Right lobe of liver (tissue), 6 donors: ENCODE measurements at regions not wholly inside any gene's neighbourhood (a gene's known extent, or its start where the extent isn't known, plus 50 kb on each side); places are given as distances from the start of the nearest gene placed in this dataset.

Experiments used
- ATAC-seq, 4 donors: fragments of 200-7000 bp; cut with Tn5 transposase; one replicate each; pipeline ENCODE4 v1.9.1; 2020; ENCODE audit warnings: mild to moderate bottlenecking in 4 of 4, moderate library complexity in 4 of 4
- DNase-seq, 3 donors: peaks; one replicate each; pipeline ENCODE4 v3.0.0-alpha.2; 2020
- H3K27ac ChIP-seq, 3 donors: fragments of 200-600 bp; one replicate each; pipeline ENCODE4 v1.8.0; 2022
- H3K27me3 ChIP-seq, 2 donors: fragments of 200-600 bp; one replicate each; pipeline ENCODE4 v1.8.0; 2022
- H3K36me3 ChIP-seq, 4 donors: fragments of 200-600 bp; sonication (generic) in 1 of 4; one replicate each; pipeline versions ENCODE4 v1.5.1 to v1.8.0; 2017 to 2022; ENCODE audit warnings: control low read depth in 1 of 4
- H3K4me1 ChIP-seq, 4 donors: fragments of 200-600 bp; sonication (generic) in 1 of 4; one replicate each; pipeline versions ENCODE4 v1.5.1 to v1.8.0; 2017 to 2022; ENCODE audit warnings: control low read depth in 1 of 4
- H3K4me3 ChIP-seq, 3 donors: fragments of 200-600 bp; one replicate each; pipeline ENCODE4 v1.8.0; 2022
- H3K9me3 ChIP-seq, 4 donors: fragments of 200-600 bp; sonication (generic) in 1 of 4; one replicate each; pipeline versions ENCODE4 v1.5.1 to v1.8.0; 2017 to 2022; ENCODE audit warnings: control low read depth in 1 of 4
- POLR2A ChIP-seq: fragments of 450-650 bp; IDR thresholded peaks from one replicate; pipeline ENCODE4 v1.6.1; 2017; ENCODE audit warnings: antibody characterized with exemption, mild to moderate bottlenecking
- WGBS: methylation state at CpG from one replicate; pipeline ENCODE4 v1.1.6; 2018; ENCODE audit warnings: low coverage, low lambda C conversion rate; ENCODE audit not compliant: insufficient coverage; ENCODE audit errors: missing lambda C conversion rate; 5-methylcytosine and 5-hydroxymethylcytosine counted together
- intact Hi-C, 2 donors: fragments of 100-400 bp; cut with DNase I; formaldehyde crosslinking; loops; one replicate each; pipeline versions ENCODE4 v1.11.2 to v1.14.1; 2022
- TF ChIP-seq, protein P1 (sequence below), 4 donors: fragments of 200-600 bp in 3 of 4; fragments of 450-650 bp in 1 of 4; IDR thresholded peaks; one replicate each; pipeline versions ENCODE4 v1.5.1 to v1.8.0; 2016 to 2022; ENCODE audit warnings: antibody characterized with exemption in 4 of 4, mild to moderate bottlenecking in 2 of 4
- donor health status: DM: no; HTN: yes; CAD: no.
- donor health status: DM: no; HTN: no; CAD: no.
- donor health status: DM: no; HTN: no; CAD: no.
- donor health status: DM: no; HTN: yes; CAD: no.
- donor health status: DM: no; HTN: yes; CAD: no.

DNA sequence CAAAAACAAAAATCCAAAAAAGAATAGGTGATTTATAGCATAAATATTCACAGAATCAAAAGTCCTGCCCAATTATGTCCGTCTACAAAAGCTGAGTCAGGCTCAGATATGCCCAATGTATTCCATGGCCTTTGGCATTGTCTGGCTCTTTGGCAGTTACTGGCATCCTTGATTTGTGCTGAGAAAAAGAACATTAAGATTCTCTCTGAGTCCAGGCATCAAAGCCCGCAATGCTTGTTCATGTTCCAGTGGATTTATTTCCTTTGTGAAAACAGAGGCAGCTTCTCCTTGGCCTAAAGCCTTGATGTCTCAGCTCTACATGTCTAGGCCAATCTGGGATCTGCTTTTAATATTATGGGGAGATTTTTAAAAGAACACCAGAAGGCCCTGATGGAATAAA, 76.1 kb upstream of the SLC4A11 start:
- no peaks in the 10 kb centered on the region for H3K9me3 ChIP-seq
- WGBS: 85% methylated on average over 2 of the region's 2 CpGs

DNA sequence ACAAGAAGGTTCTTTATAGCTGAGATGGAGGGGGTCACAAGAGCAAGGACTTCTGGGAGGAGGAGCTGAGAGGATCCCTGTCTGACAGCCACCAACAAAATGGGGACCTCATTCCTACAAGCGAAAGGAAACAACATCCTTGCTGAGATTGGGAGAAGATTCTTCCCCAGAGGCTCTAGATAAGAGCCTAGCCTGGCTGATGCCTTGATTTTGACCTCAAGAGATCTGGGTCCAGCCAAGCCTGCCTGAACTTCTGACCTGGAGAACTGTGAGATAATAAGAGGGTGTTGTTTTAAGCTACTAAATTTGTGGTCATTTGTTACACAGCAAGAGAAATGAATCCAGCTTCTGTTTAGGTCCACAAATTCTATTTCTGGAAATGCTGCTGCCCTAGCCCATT, 75.4 kb upstream of the SLC4A11 start:
- no peak for DNase-seq
- intact Hi-C loops: loop anchor here in 1 of 2 donors (10.0 kb wide), 1 partner anchor 90 kb away; no protein-coding TSS in a partner anchor
- H3K27ac ChIP-seq: no peak overlapping the region

More for the DNA sequence above, 76.1 kb upstream of the SLC4A11 start:
- TF ChIP-seq, protein P1, sequence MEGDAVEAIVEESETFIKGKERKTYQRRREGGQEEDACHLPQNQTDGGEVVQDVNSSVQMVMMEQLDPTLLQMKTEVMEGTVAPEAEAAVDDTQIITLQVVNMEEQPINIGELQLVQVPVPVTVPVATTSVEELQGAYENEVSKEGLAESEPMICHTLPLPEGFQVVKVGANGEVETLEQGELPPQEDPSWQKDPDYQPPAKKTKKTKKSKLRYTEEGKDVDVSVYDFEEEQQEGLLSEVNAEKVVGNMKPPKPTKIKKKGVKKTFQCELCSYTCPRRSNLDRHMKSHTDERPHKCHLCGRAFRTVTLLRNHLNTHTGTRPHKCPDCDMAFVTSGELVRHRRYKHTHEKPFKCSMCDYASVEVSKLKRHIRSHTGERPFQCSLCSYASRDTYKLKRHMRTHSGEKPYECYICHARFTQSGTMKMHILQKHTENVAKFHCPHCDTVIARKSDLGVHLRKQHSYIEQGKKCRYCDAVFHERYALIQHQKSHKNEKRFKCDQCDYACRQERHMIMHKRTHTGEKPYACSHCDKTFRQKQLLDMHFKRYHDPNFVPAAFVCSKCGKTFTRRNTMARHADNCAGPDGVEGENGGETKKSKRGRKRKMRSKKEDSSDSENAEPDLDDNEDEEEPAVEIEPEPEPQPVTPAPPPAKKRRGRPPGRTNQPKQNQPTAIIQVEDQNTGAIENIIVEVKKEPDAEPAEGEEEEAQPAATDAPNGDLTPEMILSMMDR (IDR thresholded peaks at IDR 0.05): no peak
- TF ChIP-seq POLR2A: no peak
- Histone ChIP-seq H3K4me1 (peaks cover 0 to 15% (median 0%) of the 10 kb centered on the region in 4 donors), H3K4me3 (no peak overlapping the region), H3K36me3 (peaks cover 0 to 7% (median 0%) of the 10 kb centered on the region in 4 donors), H3K27ac (no peak overlapping the region), H3K27me3 (no peaks in the 10 kb centered on the region)
- ATAC-seq: no peak
- intact Hi-C loops: loop anchor here in 1 of 2 donors (10.0 kb wide), 1 partner anchor 90 kb away; no protein-coding TSS in a partner anchor
- no peak for DNase-seq

DNA sequence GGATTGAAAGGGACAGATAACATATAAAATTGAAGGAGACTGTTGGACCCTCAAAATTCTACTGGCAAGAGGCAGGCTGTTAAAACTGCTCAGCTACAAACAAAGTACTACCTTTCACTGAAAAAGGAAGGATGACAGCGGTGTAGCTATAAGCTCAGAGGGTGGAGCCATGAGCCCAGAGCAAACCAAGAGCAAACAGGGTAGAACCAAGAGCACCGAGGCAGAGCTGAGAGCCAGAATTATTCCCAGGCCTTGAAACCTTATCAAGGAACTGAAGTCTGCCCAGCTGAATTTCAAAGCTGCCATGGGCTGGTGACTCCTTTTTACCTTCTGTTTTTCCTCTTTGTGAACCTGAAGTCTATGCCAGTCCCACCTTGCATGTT, 74.7 kb upstream of the SLC4A11 start:
- no peak for DNase-seq
- intact Hi-C loops: loop anchor here in 1 of 2 donors (10.0 kb wide), 1 partner anchor 89 kb away; no protein-coding TSS in a partner anchor

More for the DNA sequence above, 75.4 kb upstream of the SLC4A11 start:
- H3K4me1 ChIP-seq: peaks cover 0 to 15% (median 0%) of the 10 kb centered on the region in 4 donors
- H3K4me3 ChIP-seq: no peak overlapping the region
- peaks cover 0 to 7% (median 0%) of the 10 kb centered on the region in 4 donors for H3K36me3 ChIP-seq
- peak in 1 of 4 donors; percentile 11 for ATAC-seq
- H3K9me3 ChIP-seq: no peaks in the 10 kb centered on the region
- WGBS: 60% methylated on average over 1 of the region's 1 CpG
- no peak for TF ChIP-seq POLR2A
- TF ChIP-seq, protein P1 (IDR thresholded peaks at IDR 0.05): no peak
- no peaks in the 10 kb centered on the region for H3K27me3 ChIP-seq

DNA sequence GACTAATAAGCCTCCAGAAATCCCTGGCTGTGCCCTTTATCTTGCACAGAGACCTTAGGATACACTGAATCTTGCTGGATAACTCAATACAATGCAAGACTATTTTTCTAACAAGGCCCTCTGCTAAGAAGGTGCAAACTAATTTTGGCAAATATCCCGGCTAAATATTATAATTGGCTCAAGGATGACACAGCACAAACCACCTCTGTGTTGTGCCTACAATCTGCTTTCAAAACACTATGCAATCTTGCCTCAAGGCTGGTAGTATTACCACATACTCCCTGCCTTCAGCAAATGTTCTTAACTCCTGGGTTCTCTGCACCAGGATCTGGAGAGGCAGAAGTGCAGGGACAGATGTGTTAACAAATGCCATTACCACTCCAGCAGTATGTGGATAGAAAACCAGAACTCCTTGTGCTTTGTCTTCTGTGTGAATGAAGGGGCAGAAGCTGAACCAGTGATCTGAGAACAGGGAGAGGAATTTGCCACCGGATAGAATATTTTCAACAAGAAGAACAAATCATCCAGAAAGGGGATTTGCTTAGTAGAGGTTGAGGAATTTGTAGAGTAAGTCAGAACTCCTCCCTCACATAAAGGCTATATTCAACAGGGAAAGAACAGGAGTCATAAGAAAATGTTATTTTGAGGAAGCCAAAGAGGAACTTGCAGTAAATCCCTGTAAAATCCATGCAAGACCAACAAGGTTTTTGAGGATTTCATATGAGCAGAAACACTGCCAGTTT, 74.1 kb upstream of the SLC4A11 start:
- TF ChIP-seq, protein P1 (IDR thresholded peaks at IDR 0.05): no peak
- no peak for TF ChIP-seq POLR2A

More for the DNA sequence above, 74.7 kb upstream of the SLC4A11 start:
- 80% methylated on average over 2 of the region's 2 CpGs for WGBS
- TF ChIP-seq, protein P1 (IDR thresholded peaks at IDR 0.05): no peak
- TF ChIP-seq POLR2A: no peak
- Histone ChIP-seq H3K4me1 (peaks cover 0 to 15% (median 0%) of the 10 kb centered on the region in 4 donors), H3K4me3 (no peak overlapping the region), H3K36me3 (peaks cover 0 to 7% (median 0%) of the 10 kb centered on the region in 4 donors), H3K9me3 (no peaks in the 10 kb centered on the region), H3K27me3 (no peaks in the 10 kb centered on the region), H3K27ac (peak overlapping the region in 1 of 3 donors; percentile 14)
- ATAC-seq: peak in 3 of 4 donors; percentile 25 to 55 (median 42)

More for the DNA sequence above, 74.1 kb upstream of the SLC4A11 start:
- Histone ChIP-seq H3K27me3 (no peaks in the 10 kb centered on the region), H3K4me3 (no peak overlapping the region), H3K4me1 (peaks cover 0 to 15% (median 0%) of the 10 kb centered on the region in 4 donors), H3K27ac (peak overlapping the region in 1 of 3 donors; percentile 14), H3K9me3 (no peaks in the 10 kb centered on the region), H3K36me3 (peaks cover 0 to 7% (median 0%) of the 10 kb centered on the region in 4 donors)
- 42% methylated on average over 2 of the region's 2 CpGs for WGBS
- intact Hi-C loops: loop anchor here in 1 of 2 donors (10.0 kb wide), 1 partner anchor 88 kb away; no protein-coding TSS in a partner anchor
- peak; percentile 58 to 83 (median 69) for ATAC-seq
- no peak for DNase-seq
